Tibial artery (tissue), 4 donors: ENCODE measurements at regions not wholly inside any gene's neighbourhood (a gene's known extent, or its start where the extent isn't known, plus 50 kb on each side); places are given as distances from the start of the nearest gene placed in this dataset.

Experiments used
- DNase-seq, 2 donors: peaks; one replicate each; pipeline ENCODE4 v3.0.0-alpha.2; 2019
- H3K27ac ChIP-seq, 2 donors: fragments of 200-600 bp; sonication (generic) in 1 of 2; 1 replicate in 1 of 2; 2 replicates in 1 of 2; pipeline ENCODE4 v1.5.1; 2018 to 2019; ENCODE audit warnings: mild to moderate bottlenecking in 1 of 2
- H3K27me3 ChIP-seq, 2 donors: fragments of 200-600 bp; sonication (generic) in 1 of 2; one replicate each; pipeline versions ENCODE4 v1.5.1 to v1.6.0; 2016 to 2019
- H3K36me3 ChIP-seq, 3 donors: fragments of 200-600 bp; sonication (generic) in 2 of 3; one replicate each; pipeline ENCODE4 v1.5.1; 2016 to 2019; ENCODE audit warnings: mild to moderate bottlenecking in 2 of 3
- H3K4me1 ChIP-seq, 4 donors: fragments of 200-600 bp; sonication (generic) in 2 of 4; 1 replicate in 3 of 4; 2 replicates in 1 of 4; pipeline ENCODE4 v1.5.1; 2016 to 2019
- H3K4me3 ChIP-seq, 2 donors: fragments of 200-600 bp; sonication (generic) in 1 of 2; 1 replicate in 1 of 2; 2 replicates in 1 of 2; pipeline ENCODE4 v1.5.1; 2018 to 2019; ENCODE audit warnings: mild to moderate bottlenecking in 2 of 2
- H3K9me3 ChIP-seq, 3 donors: fragments of 200-600 bp; sonication (generic) in 1 of 3; one replicate each; pipeline ENCODE4 v1.5.1; 2016 to 2019
- intact Hi-C: fragments of 100-400 bp; cut with DNase I; formaldehyde crosslinking; loops from one replicate; pipeline ENCODE4 v1.15.0; 2023; ENCODE audit warnings: low total_unique reads
- TF ChIP-seq, protein P1 (sequence below), 2 experiments: fragments of 200-600 bp in 1 of 2; fragments of 450-650 bp in 1 of 2; IDR thresholded peaks; one replicate each; pipeline ENCODE4 v1.5.1; 2017 to 2019; ENCODE audit warnings: antibody characterized with exemption in 2 of 2, mild to moderate bottlenecking in 1 of 2, moderate library complexity in 1 of 2

DNA sequence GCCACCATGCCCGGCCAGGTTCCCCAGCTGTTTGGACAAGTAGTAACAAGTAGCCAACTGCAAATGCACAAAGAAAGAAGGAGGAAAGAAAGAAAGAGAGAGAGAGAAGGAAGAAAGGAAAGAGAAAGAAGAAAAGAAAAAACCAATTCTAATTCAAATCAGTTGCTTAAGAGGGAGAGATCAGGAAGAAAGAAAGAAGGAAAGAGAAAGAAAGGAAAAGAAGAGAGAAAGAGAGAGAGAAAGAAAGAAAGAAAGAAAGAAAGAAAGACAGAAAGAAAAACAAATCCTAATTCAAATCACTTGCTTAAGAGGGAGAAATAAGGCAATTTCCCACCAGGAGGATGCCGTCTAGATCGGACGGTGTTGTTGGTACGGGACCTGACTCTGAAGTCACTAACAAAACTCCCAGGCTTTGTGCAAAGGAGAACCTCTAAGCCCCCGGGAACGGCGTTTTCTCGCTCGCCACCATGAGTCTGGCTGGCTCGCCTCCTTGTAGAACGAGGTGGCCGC lies 95.5 kb upstream of the PPP2R3B start:
- no peak overlapping the region for H3K27ac ChIP-seq
- DNase-seq: no peak
- TF ChIP-seq, protein P1, sequence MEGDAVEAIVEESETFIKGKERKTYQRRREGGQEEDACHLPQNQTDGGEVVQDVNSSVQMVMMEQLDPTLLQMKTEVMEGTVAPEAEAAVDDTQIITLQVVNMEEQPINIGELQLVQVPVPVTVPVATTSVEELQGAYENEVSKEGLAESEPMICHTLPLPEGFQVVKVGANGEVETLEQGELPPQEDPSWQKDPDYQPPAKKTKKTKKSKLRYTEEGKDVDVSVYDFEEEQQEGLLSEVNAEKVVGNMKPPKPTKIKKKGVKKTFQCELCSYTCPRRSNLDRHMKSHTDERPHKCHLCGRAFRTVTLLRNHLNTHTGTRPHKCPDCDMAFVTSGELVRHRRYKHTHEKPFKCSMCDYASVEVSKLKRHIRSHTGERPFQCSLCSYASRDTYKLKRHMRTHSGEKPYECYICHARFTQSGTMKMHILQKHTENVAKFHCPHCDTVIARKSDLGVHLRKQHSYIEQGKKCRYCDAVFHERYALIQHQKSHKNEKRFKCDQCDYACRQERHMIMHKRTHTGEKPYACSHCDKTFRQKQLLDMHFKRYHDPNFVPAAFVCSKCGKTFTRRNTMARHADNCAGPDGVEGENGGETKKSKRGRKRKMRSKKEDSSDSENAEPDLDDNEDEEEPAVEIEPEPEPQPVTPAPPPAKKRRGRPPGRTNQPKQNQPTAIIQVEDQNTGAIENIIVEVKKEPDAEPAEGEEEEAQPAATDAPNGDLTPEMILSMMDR (IDR thresholded peaks at IDR 0.05): no peak

DNA sequence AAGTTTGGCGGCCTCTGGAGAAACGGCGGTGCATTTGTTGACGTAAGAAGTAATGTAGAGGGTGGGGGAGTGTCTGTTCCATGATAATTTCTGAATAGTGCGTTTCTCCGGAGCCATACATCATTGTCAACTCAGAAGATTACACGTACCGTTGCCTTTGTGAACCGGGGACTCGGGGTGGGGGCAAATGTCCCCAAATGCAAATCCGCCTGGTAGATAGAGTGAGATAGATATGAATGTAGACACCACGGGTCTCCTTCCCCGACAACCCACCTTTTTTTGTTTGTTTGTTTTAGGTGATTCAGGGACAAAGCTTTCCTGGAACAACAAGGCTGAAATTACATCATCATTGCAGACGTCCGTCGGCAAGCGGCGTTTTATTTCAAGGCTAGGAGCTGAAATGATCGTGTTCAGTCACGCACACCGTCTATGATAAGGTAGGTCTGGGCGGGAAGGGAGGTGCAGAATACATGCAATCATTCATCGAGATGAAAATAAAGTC lies 96.0 kb upstream of the PPP2R3B start:
- intact Hi-C loops: no loop called here
- Histone ChIP-seq H3K9me3 (no peaks in the 10 kb centered on the region), H3K4me1 (no peaks in the 10 kb centered on the region), H3K27me3 (peaks cover 0 to 3% of the 10 kb centered on the region in 2 donors), H3K36me3 (no peaks in the 10 kb centered on the region), H3K4me3 (no peak overlapping the region), H3K27ac (no peak overlapping the region)
- TF ChIP-seq, protein P1 (IDR thresholded peaks at IDR 0.05): no peak
- no peak for DNase-seq

More for the DNA sequence above, 95.5 kb upstream of the PPP2R3B start:
- no peak overlapping the region for H3K4me3 ChIP-seq
- no peaks in the 10 kb centered on the region for H3K9me3 ChIP-seq
- peaks cover 0 to 5% of the 10 kb centered on the region in 2 donors for H3K27me3 ChIP-seq
- intact Hi-C loops: no loop called here
- H3K4me1 ChIP-seq: no peaks in the 10 kb centered on the region
- H3K36me3 ChIP-seq: no peaks in the 10 kb centered on the region

DNA sequence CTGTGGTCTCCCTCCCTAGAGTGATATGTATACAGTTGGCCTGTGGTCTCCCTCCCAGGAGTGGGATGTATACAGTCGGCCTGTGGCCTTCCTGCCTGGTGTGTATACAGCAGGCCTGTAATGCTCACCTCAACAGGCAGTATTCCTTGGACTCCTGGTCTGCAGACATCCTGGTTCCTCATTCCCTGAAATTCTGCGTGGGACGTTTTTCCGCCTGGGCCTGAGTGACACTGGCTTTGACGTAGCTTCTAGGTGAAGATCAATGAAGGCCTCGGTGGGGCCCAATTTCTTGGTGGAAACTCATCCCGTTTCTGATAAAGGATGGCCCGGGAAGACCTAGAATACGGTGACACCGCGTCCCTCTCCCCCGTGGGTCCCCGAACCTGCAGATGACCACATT lies 98.7 kb upstream of the PPP2R3B start:
- TF ChIP-seq, protein P1 (IDR thresholded peaks at IDR 0.05): no peak
- Histone ChIP-seq H3K4me3 (no peak overlapping the region), H3K27ac (no peak overlapping the region), H3K36me3 (no peaks in the 10 kb centered on the region), H3K9me3 (no peaks in the 10 kb centered on the region), H3K27me3 (no peaks in the 10 kb centered on the region), H3K4me1 (no peaks in the 10 kb centered on the region)
- no peak for DNase-seq
- intact Hi-C loops: no loop called here

DNA sequence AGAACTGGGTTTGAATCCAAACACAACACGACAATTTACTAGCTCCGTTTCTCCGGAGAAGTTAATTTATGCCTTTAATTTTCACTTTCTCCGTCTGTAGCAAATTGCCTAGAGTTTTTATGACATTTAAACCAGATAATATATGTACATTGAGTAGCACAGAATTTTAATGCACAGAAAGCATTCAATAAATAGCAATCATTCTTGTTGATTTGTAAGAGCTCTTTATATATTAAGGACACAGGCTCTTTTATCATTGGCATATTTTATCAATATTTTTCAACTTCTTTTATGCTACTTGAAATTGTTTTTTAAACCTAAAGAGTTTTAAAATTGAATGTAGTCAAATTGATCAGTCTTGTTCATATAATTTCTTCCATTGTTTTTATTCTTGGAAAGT lies 99.6 kb upstream of the PPP2R3B start:
- TF ChIP-seq, protein P1 (IDR thresholded peaks at IDR 0.05): no peak

DNA sequence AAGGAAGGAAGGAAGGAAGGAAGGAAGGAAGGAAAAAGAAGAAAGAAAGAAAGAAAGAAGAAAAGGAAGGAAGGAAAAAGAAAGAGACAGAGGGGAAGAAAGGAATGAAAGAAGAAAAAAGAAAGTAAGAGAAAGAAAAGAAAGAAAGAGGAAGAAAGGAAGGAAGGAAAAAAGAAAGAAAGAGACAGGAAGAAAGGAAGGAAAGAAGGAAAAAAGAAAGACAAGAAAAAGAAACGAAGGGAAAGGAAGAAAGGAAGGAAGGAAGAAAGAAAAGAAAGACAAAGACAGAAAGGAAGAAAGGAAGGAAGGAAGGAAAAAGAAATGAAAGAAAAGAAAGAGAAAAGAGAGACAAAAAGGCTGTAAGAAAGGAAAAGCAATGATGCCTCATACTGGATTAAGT lies 101.1 kb upstream of the PPP2R3B start:
- Histone ChIP-seq H3K27me3 (no peaks in the 10 kb centered on the region), H3K9me3 (no peaks in the 10 kb centered on the region), H3K36me3 (no peaks in the 10 kb centered on the region), H3K4me3 (no peak overlapping the region), H3K4me1 (no peaks in the 10 kb centered on the region), H3K27ac (no peak overlapping the region)
- intact Hi-C loops: no loop called here
- no peak for DNase-seq
- TF ChIP-seq, protein P1 (IDR thresholded peaks at IDR 0.05): no peak

More for the DNA sequence above, 99.6 kb upstream of the PPP2R3B start:
- no peak overlapping the region for H3K4me3 ChIP-seq
- H3K27me3 ChIP-seq: no peaks in the 10 kb centered on the region
- no peaks in the 10 kb centered on the region for H3K36me3 ChIP-seq
- H3K4me1 ChIP-seq: no peaks in the 10 kb centered on the region
- no peaks in the 10 kb centered on the region for H3K9me3 ChIP-seq
- no peak for DNase-seq
- no peak overlapping the region for H3K27ac ChIP-seq
- intact Hi-C loops: no loop called here

DNA sequence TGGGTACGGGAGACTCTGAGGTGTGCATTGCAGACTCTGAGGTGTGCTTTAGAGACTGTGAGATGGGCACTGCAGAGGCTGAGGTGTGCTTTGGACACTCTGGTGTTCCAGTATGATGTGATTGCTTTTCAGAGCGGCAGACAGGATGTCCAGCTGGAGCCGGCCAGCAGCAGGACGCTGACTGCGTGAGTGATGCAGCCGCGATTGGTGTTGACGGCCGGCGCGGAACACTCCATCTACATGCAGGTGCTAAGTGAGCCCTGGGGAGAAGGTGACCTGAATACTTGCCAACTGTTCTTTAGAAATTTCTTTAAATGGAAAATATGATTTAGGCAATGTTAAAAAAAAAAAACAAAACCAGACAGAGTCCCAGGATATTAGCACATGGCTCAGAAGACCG lies 103.1 kb upstream of the PPP2R3B start:
- H3K36me3 ChIP-seq: no peaks in the 10 kb centered on the region
- no peaks in the 10 kb centered on the region for H3K9me3 ChIP-seq
- no peak overlapping the region for H3K27ac ChIP-seq
- no peak overlapping the region for H3K4me3 ChIP-seq
- peaks cover 0 to 4% of the 10 kb centered on the region in 2 donors for H3K27me3 ChIP-seq
- intact Hi-C loops: no loop called here
- TF ChIP-seq, protein P1 (IDR thresholded peaks at IDR 0.05): no peak
- no peaks in the 10 kb centered on the region for H3K4me1 ChIP-seq
- DNase-seq: no peak
